Suppressor macrophage treated with lipopolysaccharide for 4 hours (primary cell): ENCODE measurements at regions not wholly inside any gene's neighbourhood (a gene's known extent, or its start where the extent isn't known, plus 50 kb on each side); places are given as distances from the start of the nearest gene placed in this dataset.

ENCODE experiments used
- DNase-seq: peaks from one replicate; pipeline ENCODE4 v3.0.0-alpha.2; 2020

DNA sequence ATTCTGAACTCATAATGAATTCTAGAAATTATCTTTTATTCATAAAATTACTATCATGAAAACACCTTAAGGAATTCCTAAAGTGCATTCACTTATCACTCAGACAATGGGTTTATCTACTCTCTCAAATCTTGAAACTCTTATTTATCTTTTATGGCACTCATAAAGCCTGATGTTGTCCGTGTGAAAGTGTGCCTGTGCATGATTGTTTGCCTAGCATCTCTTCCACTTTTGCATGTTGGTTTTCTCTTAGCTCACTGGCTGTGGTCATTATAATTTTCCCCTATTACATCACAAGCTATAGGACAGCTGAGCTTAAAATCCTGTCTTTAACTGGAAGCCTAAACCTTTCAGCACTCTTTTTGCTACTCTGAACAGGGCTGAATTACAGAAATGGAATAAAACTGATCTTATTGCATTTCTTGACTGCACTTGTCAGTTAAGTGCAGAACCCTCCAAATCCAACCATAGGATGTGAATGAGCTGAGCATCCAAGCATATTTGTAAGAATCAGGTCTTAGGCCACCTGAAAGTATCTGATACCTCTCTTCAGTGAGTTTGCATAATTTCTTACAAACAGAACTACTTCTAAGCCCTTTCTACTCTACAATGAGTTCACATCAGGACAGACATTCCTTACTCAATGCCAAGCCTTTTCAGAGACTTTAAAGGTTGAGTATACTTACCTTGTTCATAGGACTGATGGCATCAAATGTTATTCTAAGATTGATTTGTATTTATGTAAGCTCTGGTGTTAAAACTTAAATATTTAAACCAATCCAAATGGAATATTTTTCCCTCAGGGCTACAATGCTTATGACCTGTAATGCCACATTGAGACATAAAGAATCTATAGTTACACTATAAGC, 221.2 kb upstream of the KITLG start:
- DNase-seq: no peak

DNA sequence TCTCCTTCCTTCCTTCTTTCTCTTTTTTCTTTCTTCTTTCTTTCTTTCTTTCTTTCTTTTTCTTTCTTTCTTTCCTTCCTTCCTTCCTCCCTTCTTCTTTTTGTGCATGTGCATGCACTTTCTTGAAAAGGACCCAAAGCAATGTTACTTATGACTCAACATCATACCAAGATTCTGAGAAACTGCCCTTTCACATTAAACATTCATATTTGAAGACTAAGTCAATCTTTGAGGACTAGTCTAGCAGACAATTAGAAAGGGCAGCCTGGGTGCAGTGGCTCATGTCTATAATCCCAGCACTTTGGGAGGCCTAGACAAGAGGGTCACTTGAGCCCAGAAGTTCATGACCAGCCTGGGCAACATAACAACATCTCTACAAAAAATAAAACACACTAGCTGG, 212.8 kb upstream of the KITLG start:
- DNase-seq: no peak

DNA sequence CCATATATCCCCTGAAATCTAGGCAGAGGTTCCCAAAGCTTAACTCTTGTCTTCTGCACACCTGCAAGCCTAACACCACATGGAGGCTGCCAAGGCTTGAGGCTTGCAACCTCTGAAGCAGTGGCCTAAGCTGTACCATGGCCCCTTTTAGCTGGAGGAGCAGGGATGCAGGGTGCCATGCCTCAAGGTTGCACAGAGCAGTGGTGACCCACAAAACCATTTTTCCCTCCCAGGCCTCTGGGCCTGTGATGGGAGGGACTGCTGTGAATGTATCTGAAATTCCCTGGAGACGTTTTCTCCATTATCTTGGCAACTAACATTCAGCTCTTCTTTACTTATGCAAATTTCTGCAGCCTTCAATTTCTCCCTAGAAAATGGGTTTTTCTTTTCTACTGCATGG, 210.0 kb upstream of the KITLG start:
- no peak for DNase-seq

DNA sequence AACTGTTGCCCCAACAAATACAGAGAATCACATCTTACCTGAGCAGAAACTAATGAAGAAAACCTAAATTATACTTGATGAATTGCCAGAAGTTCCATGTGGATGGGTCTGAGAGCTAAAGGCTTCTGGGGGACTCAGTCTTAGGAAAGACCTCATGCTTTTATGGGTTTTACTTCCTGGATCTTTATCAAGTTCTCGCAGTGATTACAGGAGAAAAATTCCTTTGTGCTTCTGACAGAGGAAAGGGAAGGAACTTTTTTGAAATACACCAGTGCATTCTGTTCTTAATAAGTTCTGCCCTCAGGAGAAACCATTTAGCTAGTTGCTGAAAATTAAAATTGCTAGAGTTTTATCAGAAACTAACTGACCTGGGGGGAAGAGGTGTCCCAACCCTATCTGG, 203.9 kb upstream of the KITLG start:
- DNase-seq: no peak

DNA sequence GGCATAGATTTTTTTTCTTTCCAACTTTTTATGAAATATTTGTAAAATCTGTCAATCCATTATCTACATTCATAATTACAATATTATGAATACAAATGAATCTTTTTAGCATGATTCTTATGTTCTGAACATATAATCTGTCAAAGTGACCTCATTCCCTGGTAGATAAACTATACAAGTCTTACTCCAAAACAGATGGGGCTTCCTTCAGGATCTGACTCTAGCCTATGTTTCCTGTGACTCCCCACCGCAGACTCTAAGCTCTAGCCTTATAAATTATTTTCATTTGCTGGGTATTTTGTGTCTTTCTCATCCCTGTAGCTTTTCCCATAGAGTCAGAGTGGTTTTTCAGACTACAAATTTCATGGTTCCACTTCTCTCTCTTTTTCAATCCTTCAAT, 202.1 kb upstream of the KITLG start:
- DNase-seq: no peak

DNA sequence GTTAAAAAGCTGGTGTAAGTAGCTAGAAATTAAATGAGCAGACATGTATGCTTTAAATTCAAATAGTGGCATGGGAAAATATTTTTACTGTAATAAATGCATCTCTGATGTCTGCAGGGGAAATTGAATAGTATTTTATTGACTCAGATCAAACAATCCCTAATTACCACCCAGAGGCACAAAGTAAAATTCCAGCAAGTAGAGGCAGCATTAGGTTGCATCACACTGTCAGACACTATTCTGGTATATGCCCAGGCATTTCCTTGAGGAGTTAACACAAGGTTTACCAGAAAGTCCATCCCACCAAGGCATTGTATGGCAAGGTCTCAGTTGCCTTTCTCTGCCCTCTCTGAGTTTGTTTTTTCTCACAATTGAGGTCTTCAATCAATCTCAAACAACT, 201.6 kb upstream of the KITLG start:
- no peak for DNase-seq

DNA sequence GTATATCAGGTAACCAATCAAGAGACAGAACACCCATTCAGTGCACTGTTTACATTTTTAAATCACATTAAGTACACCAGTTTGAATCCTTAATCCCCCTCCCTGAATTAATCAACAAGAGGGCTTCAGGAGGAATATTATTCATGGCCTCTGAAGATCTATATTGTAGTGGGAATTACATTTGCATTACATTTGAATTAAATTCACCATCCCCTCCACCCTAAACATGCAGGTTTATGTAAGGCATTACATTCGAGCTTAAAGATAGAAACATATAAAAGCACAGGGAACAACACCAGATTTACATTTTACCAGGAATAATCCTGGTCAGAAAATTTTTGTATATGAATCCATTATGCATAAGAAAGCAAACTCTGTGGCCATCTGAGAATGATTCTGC, 197.8 kb upstream of the KITLG start:
- no peak for DNase-seq

DNA sequence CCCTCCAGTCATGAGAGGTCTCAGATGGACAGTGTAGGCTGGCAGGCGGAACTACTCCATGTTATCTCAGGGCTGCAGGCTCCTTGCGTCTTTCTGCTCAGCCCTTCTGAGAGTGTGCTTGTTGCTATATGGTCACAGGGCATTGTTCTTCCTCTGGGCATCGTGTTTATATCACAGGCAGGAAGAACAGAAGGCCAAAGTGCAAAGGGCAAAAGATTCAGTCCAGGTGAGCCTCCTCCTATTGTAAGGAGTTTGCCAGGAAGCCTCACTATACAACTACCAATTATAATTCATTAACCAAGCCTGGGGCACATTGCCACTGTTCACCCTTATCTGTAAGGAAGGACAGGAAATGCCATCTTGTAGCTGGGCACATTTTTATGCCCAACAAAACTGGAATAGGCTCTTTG, 195.5 kb upstream of the KITLG start:
- no peak for DNase-seq

DNA sequence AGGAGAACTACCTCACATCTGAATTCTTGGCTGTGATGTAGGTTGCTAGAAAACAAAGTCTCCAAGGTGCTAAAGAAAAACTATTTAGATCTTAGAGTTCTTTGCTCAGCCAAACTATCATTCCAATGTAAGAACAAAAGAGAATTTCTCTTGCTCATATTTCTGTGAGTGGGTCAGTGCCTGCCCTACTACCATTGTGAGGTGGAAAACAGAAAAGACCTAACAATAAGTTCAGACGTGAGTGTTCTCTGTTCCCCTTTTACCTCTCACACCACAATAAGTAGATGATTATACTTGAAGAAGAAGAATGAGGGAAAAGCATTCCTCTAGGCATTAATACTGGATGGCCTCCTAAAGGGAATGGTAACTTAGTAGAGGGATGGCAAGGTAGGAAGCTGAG, 187.4 kb upstream of the KITLG start:
- no peak for DNase-seq

DNA sequence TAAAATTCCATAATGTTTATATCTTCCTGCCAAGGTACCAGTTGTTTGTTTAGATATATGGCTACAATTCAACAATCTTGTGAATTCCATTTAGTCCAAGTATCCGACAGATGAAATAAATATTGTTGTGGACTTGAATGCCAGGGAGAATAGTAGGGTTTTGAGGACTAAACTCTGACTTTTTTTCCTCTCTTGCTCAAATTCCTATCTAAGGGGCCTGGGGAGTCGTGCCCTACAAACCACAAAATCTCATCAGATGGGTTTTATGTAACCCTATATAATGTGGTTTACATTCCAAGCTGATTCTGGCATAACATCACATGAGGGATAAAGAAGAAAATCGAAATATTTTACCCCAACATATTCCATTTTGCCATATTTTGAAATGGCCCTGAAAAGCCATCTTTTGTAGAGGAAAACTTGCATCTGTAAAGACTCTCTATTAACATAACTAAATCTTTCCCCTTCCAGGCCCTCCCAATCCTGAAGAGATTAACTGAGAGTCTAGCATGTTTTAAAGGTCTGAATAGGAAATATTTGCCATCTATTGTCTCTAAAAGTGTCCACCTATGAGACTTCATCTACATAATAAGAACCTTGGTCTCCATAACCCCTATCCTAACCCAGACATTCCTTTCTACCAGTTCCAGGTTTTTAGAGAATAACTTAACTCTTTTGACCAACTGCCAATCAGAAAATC, 184.7 kb upstream of the KITLG start:
- no peak for DNase-seq

DNA sequence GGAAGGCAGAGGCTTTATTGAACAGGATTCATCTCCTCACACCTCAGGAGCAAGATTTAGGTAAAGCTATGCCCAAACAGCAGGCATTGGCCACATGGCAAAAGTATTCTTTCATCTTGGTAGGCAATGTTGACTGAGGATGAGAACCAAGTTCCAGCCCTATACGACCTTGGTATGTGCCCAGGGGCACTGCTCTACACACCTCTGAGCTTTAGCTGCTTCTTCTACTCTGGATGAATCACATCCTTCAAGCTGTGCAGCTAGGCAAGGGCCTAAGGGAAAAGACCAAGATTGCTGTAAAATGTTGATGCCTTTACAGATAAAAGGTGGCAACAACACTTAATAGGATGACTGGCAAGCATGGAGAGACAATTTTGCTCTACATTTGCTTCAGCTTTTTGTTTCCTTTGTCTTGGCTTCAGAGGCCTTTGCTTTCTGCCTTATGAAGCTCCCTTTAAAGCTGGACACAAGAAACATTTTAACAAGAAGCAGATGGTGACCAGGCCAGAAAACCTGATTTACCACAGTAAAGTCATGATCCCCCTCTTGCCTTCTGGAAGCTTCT, 183.3 kb upstream of the KITLG start:
- no peak for DNase-seq

DNA sequence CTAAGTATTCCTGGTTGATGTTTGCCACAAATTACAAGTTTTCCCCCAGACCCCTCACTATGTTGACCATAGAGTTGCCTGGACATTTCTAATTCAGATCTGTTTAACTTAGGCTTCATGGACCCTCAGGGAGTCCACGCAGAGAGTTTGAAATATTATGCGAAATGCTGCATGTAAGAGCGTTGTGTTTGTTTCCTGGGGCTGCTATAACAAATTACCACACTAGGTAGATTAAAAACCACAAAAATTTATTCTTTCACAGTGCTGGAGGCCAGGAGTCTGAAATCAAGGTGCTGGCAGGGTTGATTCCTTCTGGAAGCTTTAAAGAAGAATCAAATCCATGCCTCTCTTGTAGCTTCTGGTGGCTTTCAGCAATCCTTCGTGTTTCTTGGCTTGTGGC, 177.9 kb upstream of the KITLG start:
- DNase-seq: no peak

DNA sequence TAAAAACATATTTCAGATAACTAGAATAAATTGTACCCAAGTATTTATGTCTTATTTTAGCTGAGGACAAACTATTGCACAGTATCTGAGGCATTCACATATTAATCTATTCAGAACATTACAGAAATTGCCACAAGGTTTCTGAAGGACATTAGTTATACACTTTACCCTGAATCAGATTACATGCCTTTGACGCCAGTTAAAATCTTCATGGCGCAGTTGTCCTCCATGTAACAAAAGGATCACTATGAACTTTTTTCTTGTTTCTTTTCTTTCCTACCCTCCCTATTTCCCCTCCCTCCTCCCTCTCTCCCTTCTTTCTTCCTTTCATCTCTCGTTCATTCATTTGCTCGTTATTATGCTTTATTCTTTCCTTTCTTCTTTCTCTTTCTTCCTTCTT, 176.6 kb upstream of the KITLG start:
- no peak for DNase-seq

DNA sequence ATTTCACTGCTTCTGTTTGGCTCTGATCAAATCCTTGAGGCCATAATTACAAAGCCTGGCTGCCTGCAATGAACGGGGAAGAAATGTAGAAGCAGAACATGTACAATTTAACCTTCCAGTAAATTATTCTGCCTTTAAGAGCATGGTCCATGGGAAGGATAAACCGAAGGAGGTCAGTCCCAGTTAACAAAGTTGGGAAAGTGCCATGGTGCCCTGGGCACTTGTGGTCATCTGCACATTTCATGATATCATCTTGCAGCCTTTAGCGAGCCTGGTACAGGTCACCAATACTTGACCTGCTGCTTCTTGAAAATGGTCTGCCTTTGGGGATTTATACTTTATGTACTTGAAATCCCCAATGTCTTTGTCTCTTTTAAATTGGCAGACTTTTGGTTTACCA, 175.9 kb upstream of the KITLG start:
- DNase-seq: no peak

DNA sequence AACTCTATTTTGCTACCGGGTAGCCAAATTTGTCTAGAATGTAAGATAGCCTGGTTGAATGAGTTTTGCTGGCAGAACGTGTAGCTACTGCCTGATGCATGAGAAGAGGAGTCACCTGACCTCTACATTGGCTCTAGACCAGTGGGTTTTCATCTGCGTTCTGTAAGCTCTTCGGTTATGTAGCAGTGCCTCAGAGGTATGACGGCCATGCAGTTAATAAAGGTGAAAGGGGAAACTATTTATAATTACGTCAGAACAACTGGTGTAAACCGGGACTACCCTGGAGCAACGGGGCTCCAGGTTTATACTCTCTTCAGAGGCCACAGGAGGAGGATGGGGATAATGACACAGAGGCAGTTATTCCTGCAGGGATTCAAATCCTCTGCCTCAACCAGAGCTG, 173.4 kb upstream of the KITLG start:
- no peak for DNase-seq

DNA sequence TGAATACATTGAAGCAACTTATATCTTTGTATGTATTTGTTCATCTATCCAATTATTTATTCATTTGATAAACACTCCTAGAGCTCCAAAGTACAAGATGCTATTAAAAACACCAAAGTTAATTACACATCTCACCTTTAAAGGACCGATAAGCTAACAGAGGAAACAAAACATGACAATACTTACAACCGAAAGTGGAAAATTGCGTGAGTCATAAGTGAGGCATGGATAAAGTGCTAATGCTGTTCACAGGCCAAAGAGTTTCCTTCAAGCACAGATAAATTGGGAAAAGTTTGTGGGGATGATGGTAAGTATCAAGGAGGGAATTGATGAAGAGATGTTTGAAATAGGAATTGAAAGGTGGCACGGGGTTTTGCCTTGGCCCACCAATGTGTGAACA, 172.8 kb upstream of the KITLG start:
- no peak for DNase-seq

DNA sequence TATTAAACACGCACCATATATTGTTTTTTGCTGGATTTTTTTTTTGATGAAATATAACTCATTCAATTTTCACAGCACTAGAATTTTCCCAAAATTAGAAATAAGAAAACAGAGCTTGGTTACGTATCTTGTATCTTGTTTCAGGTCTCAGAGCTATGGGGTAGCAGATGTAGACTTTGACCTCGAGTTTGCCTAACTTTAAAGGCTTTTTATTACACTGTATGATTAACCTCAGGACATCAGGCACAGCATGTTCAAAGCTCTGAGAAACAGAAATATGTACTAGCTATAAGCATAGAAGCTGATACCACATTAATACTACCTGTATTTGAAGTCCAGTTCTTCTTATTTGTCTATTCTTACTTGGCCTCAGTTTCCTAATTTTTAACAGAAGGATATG, 171.9 kb upstream of the KITLG start:
- DNase-seq: no peak

DNA sequence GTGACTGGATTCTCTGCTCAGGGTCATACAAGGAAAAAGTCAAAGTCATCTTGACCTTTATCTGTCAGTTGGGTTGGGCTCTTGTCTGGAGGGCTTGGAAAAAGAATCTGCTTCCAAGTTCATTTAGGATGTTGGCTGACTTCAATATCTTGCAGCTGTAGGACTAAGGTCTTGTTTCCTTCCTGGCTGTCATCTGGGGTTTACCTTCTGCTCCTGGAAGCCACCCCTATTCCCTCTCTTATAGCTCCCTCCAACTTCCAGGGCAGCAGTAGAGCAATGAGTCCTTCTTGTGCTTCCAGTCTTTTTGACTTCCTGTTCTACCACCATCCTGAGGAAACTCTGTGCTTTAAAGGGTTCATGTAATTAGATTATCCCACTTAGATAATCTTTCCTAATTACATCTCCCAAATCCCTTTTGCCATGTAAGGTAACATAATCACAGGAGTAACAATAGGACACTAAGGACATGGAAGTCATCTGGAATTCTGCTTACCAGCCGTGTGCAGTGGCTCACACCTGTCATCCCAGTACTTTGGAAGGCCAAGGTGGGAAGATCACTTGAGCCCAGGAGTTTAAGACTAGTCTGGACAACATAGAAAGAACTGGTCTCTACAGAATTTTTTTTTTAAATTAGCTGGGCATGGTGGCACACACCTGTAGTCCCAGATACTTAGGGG, 170.7 kb upstream of the KITLG start:
- no peak for DNase-seq

DNA sequence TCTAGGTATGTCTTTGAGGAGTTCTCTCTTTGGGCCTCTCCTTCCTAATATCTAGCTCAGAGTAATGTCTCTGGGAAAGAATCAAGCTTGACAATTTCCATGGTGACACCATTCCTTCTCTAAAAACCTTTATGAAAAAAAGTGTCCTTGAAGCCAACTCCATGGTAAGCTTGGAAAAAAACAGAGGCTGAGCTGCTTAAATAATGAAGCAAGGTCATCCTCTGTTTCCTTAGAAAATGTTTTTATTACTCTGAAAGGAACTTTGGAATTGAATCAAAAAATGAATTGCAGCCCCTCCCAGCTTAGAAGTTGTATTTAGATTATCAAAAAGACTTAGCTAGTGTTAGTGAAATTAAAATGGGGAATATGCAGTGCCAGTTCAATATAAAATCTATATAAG, 166.1 kb upstream of the KITLG start:
- DNase-seq: no peak

DNA sequence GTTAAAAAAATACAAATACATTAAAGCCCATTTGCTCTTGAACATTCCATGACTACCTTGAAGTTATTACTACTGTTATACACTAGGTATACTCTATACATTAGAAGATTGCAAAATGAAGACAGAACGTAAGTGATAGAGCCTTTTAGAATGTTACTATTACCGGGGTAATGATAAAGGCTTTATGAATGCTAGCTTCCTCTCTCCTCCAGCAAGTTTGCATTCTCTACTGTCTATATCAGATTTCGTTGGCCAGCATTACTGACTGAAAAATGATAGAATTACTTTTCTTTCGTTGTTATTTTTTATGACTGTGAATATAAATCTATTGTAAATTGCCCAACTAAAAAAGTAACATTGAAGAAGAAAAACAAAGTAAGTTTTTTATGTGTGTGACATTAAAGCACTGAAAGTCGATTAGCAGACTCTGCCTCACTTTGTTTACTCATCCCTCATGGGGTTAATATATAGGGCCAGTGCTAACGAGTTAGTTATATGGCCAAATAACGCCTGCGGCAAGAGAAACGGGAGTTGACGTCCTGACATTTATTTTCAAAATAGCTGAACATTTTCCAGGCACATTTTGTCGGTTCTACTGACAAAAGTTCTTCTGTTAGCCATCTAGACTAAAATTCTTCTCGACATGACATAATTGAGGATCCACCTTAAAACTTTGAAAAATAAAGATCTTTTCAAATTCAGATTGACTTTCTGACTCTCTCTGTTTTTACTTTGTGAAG, 163.8 kb upstream of the KITLG start:
- DNase-seq: no peak

DNA sequence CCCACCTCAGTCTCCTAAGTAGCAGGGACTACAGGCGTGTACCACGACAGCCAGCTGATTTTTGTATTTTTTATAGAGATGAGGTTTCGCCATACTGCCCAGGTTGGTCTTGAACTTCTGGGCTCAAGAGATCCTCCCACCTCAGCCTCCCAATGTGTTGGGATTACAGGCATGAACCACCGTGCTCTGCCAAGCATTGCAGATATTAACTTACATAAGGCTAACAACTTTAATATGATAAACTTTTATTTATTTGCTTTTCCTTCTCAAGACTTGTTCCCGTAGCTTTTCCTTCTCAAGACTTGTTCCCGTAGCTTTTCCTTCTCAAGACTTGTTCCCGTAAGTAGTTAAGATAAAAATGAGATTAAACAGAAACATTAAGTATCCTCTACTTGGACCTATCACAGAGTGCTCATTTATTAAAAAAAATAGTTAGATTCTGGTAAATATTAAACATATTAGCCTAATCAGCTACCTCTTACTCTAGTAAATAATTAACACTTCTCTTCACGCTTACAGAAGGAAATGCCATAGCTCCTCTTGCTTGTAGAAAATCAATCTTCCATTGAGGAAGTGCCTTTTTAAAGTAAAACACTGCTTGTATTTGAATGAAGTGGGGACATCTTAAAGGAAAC, 157.7 kb upstream of the KITLG start:
- DNase-seq: no peak

DNA sequence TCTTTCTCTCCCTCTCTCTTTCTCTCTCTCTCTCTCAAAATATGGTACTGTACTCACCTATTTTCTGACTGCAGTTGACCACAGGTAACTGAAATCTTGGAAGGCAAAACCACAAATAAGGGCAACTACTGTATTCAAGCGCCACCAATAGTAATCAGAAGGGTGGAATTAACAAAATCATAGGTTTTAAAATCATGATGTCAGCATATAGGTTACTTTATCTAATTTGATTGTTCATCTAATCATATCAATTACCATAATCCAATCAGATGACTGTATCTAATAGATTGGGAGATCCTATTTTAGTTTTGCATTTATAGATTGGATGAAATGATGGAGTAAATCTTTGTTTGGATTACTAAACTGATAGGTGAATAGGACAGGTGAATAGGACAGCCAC, 155.8 kb upstream of the KITLG start:
- DNase-seq: no peak

DNA sequence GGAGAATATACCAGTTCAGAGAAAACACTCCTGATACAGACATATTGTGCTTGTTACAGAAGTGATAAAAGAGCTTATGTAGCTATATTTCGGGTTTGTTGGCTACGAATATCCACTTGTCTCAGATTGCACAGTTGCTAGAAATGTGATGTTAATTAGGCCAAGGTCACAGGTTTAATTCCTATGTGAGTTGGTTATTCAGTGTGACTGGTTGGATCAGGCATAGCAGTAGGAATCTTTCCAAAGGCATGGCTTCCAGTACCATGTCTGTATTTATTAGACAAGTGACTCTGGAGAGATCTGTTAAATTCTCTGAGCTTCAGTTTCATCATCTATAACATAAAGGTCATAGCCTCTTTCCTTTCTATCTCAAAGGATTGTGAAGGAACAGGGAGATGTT, 152.7 kb upstream of the KITLG start:
- no peak for DNase-seq
